GM18858 (cell line): ENCODE measurements at regions not wholly inside any gene's neighbourhood (a gene's known extent, or its start where the extent isn't known, plus 50 kb on each side); places are given as distances from the start of the nearest gene placed in this dataset.
"Not testable (repeated sequence)": the region's sequence is repeated elsewhere in the genome, so short reads cannot be mapped to it uniquely, and the experiment has no call there.

Experiments
- ATAC-seq: cut with Tn5 transposase; IDR thresholded peaks from one replicate; pipeline ENCODE4 v1.9.1; 2021; ENCODE audit not compliant: unreplicated experiment

DNA sequence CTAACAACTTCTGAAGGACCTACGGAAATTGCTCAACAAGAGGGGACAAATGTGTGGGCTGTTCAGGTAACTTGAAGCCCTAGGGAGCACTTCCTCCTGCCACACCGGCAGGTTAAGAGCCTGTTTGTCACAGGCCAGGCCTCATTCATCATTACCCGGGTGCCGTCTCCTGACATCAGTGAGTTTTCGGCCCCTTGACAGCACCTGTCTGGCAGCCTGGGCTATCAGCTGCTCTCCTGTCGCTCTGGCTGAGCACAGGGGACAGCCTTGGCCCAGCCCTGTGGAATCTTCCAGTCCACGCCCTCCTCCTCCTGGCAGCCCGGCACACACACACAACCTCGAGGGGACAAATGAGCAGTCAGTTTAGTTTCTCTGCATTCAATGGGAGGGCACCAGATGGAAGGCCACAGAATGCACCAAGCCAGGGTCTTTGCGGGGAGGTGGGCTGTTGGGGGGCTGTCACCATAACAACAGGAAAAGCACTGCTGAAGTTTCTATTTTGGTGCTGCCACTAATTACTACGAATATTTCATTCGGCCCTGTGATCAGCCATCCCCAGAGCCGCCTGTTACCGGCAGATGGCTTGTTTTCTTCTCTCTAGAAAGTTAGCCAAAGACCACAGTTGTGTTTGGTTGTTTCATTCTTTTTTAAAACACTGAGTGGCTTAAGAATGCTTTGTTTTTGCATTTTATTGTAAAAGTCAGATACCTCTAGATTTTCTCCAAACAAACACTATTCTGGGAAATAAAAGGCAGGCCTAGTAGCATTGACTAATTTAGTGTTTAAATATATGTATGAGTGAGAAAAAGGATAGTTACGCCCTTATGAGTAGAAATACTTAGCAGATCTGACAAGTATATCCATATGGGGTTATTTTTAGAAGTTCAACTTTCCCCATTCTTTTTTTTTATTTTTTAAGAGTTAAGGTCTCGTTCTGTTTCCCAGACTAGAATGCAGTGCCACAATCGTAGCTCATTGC is 189.9 kb upstream of the NDUFV2 start:
- ATAC-seq, result no peak

- ATAC-seq, result not testable (repeated sequence)
Observed at GRCh38 chr18:8913606-8914403, 188.7 kb upstream of the NDUFV2 start.

DNA sequence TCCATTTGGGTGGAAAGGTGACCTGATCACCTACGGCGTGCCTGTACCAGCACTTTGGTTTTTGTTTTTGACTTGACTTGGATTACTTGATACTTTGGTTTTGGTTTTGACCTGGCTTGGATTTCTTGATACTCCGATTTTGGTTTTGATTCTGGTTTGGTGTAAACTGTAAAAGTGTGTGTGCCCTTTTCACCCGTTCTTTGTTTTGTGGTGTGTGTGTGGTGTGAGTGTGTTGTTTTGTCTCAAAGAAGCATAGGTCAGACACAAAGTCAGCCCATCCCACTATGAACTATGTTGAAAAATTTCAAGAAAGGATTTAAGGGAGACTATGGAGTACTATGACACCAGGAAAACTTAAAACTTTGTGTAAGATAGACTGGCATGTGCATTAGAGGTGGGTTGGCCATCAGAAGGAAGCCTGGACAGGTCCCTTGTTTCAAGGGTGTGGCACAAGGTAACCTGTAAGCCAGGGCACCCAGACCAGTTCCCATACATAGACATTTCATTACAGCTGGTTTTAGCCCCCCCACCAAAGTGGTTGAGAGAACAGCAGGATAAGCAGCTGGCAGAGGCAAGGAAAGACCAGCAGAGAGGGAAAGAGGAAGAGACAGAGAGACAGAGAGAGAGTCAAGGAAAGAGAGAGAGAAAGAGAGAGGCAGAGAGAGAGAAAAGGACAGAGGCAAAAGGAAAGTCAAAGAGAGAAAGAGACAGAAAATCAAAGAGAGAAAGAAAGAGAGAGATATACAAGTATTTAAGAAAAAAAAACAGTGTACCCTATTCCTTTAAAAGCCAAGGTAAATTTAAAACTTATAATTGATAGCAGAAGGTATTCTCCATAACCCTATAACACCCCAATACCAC is 187.9 kb upstream of the NDUFV2 start:
- not testable (repeated sequence) for ATAC-seq

- not testable (repeated sequence) for ATAC-seq
Observed at GRCh38 chr18:8920856-8921787, 181.4 kb upstream of the NDUFV2 start.

DNA sequence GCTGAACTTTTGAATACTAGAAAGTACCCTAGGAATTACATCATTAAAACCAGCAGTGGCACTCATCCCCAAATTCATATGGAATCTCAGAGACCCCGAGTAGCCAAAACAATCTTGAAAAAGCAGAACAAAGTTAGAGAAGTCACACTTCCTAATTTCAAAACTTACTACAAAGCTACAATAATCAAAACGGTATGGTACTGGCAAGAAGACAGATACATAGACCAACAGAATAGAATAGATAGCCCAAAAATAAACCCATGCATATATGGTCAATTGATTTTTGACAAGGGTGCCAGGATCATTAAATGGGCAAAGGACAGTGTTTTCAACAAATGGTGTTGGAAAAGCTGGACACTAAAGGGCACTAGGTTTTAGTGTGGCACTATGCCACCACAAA is 176.0 kb upstream of the NDUFV2 start:
- ATAC-seq, result no peak

- ATAC-seq, result no peak
Observed at GRCh38 chr18:8928044-8928443, 174.5 kb upstream of the NDUFV2 start.

- ATAC-seq, result no peak
Observed at GRCh38 chr18:8928847-8929780, 173.4 kb upstream of the NDUFV2 start.

GRCh38 chr18:8930990-8931616 is 171.4 kb upstream of the NDUFV2 start:
- ATAC-seq, result no peak

- ATAC-seq, result no peak
Observed at GRCh38 chr18:8932866-8933265, 169.6 kb upstream of the NDUFV2 start.

DNA sequence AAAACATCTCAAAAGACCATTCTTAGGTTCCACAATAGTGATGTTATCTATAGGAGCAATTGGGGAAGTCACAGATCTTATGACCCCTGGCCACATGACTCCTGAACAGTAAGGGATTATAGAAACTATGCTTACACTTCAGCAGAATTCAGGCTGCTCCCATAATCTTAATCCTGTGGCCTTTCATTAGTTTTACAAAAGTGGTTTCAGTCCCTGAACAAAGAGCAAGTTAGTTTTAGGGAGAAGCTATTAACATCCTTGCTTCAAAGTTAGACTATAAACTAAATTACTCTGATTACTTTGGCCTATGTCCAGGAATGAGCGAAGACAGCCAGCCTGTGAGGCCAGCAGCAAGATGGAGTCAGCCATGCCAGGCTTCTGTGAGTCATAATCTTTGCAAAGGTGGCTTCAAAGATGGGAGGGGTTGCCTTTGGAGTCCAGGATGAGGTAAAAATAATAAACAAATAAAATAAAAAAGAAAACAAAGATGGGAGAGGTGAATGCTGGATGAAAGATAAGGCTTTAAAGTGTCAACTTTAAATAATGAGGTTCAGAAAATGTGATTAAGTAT is 168.7 kb upstream of the NDUFV2 start:
- no peak for ATAC-seq

DNA sequence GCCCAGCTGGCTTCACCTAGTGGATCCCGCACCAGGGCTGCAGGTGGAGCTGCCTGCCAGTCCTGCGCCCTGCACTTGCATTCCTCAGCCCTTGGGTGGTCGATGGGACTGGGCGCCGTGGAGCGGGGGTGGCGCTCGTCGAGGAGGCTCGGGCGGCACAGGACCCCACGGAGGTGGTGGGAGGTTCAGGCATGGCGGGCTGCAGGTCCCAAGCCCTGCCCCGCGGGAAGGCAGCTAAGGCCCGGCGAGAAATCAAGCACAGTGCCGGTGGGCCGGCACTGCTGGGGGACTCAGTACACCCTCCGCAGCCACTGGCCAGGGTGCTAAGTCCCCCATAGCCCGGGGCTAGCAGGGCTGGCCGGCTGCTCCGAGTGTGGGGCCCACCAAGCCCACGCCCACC is 167.2 kb upstream of the NDUFV2 start:
- not testable (repeated sequence) for ATAC-seq

- no peak for ATAC-seq
Observed at GRCh38 chr18:8936619-8937018, 165.9 kb upstream of the NDUFV2 start.

DNA sequence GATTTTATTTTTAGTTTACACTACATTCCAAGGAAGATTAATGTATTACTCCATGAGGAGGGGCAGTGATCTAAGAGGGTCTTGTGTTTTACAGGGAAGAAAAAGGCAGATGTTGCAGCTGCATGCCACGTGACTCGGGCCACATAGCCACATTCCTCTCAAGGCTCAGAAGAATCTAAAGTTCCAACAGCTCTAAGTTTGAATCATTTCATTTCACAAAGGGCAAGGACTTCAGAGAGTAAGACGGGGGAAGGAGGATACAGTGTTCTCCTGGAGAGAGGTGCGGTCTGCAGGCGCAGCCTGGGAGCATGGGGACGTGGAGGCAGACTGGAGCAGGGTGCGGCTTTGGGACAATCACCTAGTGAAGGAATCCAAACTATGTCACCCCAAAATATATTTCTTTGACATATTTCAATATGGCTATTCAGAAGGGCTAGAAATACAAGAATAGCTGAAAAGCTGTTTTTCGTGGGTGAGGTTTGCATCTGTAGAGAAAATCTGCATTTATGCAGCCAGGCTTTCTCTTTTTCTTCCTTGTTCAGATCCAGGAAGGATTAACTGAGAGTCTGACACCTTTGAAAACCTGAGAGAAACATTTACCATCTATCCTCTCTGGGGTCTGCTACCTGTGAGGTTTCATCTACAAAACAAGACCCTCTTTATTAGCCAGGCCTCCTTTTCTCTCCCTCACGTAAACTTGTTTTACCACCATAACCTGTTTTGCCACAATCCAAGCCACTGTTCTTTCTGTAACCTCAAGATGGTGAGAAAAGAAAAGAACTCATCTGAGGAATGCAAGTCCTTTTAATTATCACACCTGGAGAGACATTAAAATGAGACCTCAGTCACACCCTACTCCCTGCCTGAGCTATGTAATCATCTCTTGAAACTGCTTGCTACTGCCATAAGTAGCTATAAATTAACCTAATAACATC is 165.1 kb upstream of the NDUFV2 start:
- no peak for ATAC-seq

GRCh38 chr18:8938817-8939216 is 163.7 kb upstream of the NDUFV2 start:
- ATAC-seq, result no peak

DNA sequence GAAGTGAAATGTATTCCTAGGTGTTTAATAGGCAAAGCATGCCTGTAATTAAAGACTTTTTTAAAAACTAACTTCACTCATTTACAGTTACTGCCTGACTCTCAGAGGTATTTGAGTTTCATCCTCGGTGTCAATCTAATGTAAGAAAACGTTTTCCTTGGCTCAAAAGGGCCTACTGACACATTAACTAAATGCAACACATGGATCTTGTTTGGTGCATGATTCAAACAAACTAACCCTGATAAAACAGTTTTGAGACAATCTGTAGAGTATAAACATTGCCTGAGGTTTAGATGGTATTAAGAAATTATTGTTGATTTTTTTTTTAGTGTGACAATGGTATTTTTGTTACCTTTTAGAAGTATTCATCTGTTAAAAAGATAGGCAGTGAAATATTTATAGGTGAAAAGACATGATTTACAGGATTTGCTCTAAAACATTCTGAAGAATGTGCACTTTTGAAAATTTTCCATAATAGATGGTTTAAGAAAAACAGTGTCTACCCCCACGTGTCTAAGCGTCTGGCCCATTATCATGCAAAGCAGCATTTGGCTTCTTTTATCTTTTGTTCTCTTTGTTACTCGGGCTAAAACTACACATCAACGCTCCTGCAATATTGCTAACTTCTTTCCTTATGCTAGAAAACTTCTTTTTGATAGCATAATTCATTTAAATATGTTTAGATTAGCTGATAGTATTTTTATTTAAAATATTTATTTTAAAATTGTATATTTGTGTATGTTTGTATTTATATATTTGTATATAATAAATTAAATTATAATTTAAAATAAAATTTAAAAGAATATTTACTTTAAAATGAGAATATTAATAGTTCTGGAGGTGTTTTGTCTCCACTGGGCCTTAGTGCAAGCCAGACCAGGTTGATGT is 160.2 kb upstream of the NDUFV2 start:
- ATAC-seq, result no peak
